Liver (tissue), 3 donors: ENCODE measurements at regions not wholly inside any gene's neighbourhood (a gene's known extent, or its start where the extent isn't known, plus 50 kb on each side); places are given as distances from the start of the nearest gene placed in this dataset.

ENCODE experiments used
- EGR1 ChIP-seq, 2 donors: IDR thresholded peaks; 2 replicates each; pipeline ENCODE4 v1.6.1; 2016 to 2018; ENCODE audit warnings: antibody characterized with exemption in 2 of 2, low read depth in 2 of 2
- FOXA1 ChIP-seq: IDR thresholded peaks from 2 replicates; pipeline ENCODE4 v1.6.1; 2016; ENCODE audit warnings: antibody characterized with exemption
- GABPA ChIP-seq, 2 donors: IDR thresholded peaks in 1 of 2; conservative IDR thresholded peaks in 1 of 2; 2 replicates each; pipeline ENCODE4 v1.6.1; 2016; ENCODE audit warnings: antibody characterized with exemption in 2 of 2, mild to moderate bottlenecking in 1 of 2, moderate library complexity in 1 of 2
- HNF4G ChIP-seq: IDR thresholded peaks from 2 replicates; pipeline ENCODE4 v1.6.1; 2016; ENCODE audit warnings: antibody characterized with exemption
- MAX ChIP-seq: IDR thresholded peaks from 2 replicates; pipeline ENCODE4 v1.6.1; 2016; ENCODE audit warnings: antibody characterized with exemption
- RAD21 ChIP-seq, 2 donors: IDR thresholded peaks; 2 replicates each; pipeline ENCODE4 v1.6.1; 2016; ENCODE audit warnings: antibody characterized with exemption in 2 of 2, mild to moderate bottlenecking in 2 of 2
- REST ChIP-seq: IDR thresholded peaks from 2 replicates; pipeline ENCODE4 v1.6.1; 2016; ENCODE audit warnings: antibody characterized with exemption, mild to moderate bottlenecking
- RXRA ChIP-seq, 2 donors: IDR thresholded peaks; 2 replicates each; pipeline ENCODE4 v1.6.1; 2017 to 2018; ENCODE audit warnings: antibody characterized with exemption in 2 of 2, mild to moderate bottlenecking in 1 of 2
- SP1 ChIP-seq: IDR thresholded peaks from 2 replicates; pipeline ENCODE4 v1.6.1; 2018; ENCODE audit warnings: antibody characterized with exemption, mild to moderate bottlenecking
- TAF1 ChIP-seq: conservative IDR thresholded peaks from 2 replicates; pipeline ENCODE4 v1.6.1; 2016; ENCODE audit warnings: antibody characterized with exemption, mild to moderate bottlenecking
- YY1 ChIP-seq: IDR thresholded peaks from 2 replicates; pipeline ENCODE4 v1.6.1; 2016; ENCODE audit warnings: antibody characterized with exemption, mild to moderate bottlenecking
- ZBTB33 ChIP-seq: IDR thresholded peaks from 2 replicates; pipeline ENCODE4 v1.6.1; 2016; ENCODE audit warnings: antibody characterized with exemption
- TF ChIP-seq, protein P1 (sequence below): fragments of 150-350 bp; IDR thresholded peaks from 2 replicates; pipeline ENCODE4 v1.5.1; 2017; ENCODE audit warnings: improper control_type of control experiment, low read depth, low read length; ENCODE audit not compliant: missing input control
- TF ChIP-seq, protein P2 (sequence below): IDR thresholded peaks from 2 replicates; pipeline ENCODE4 v1.6.1; 2016; ENCODE audit warnings: antibody characterized with exemption
- donor health status: healthy.
- donor health status: healthy.

DNA sequence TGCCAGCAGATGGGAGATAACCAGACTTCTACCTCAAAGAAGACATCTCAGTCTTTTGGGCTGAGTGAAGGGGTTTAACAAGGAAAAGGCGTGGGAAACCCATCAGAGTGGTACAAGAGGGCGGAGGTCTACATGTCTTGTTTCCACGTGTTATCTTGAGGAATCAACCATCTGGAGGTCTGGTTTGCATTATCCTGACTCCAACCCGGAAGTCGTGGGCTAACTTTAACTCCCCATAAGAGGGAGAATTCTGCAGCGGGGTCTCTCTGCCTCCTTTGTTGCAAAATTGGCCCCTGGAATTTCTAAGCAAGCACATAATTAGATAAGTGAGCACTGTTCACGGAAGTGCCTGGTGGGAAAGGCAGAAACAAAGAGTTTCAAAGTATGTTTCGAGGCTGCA lies 398.7 kb upstream of the C16orf82 start:
- TF ChIP-seq, protein P1, sequence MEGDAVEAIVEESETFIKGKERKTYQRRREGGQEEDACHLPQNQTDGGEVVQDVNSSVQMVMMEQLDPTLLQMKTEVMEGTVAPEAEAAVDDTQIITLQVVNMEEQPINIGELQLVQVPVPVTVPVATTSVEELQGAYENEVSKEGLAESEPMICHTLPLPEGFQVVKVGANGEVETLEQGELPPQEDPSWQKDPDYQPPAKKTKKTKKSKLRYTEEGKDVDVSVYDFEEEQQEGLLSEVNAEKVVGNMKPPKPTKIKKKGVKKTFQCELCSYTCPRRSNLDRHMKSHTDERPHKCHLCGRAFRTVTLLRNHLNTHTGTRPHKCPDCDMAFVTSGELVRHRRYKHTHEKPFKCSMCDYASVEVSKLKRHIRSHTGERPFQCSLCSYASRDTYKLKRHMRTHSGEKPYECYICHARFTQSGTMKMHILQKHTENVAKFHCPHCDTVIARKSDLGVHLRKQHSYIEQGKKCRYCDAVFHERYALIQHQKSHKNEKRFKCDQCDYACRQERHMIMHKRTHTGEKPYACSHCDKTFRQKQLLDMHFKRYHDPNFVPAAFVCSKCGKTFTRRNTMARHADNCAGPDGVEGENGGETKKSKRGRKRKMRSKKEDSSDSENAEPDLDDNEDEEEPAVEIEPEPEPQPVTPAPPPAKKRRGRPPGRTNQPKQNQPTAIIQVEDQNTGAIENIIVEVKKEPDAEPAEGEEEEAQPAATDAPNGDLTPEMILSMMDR, result no peak
- TF ChIP-seq GABPA (IDR thresholded peaks at IDR 0.05 in 1 of 2, conservative IDR thresholded peaks at IDR 0.05 in 1 of 2) (no peak), MAX (no peak), TAF1 (no peak), YY1 (no peak), RAD21 (IDR thresholded peaks at IDR 0.05) (no peak), RXRA (IDR thresholded peaks at IDR 0.05) (no peak), EGR1 (IDR thresholded peaks at IDR 0.05; ENCODE audit: low read depth in 2 of 2) (no peak), REST (no peak), HNF4G (no peak), ZBTB33 (no peak), FOXA1 (no peak), SP1 (no peak)
- TF ChIP-seq, protein P2, sequence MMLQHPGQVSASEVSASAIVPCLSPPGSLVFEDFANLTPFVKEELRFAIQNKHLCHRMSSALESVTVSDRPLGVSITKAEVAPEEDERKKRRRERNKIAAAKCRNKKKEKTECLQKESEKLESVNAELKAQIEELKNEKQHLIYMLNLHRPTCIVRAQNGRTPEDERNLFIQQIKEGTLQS, result no peak
